NCI-H748 (cell line): ENCODE measurements at regions not wholly inside any gene's neighbourhood (a gene's known extent, or its start where the extent isn't known, plus 50 kb on each side); places are given as distances from the start of the nearest gene placed in this dataset.
"Not testable (repeated sequence)": the region's sequence is repeated elsewhere in the genome, so short reads cannot be mapped to it uniquely, and the experiment has no call there.

Experiments used
- DNase-seq: peaks from one replicate; lab custom pipeline; 2025; ENCODE audit not compliant: unreplicated experiment; lab: John Stamatoyannopoulos, UW

GRCh38 chr3:106431721-106432120, 562.9 kb upstream of the CBLB start:
- DNase-seq: no peak

- no peak for DNase-seq
Measured at GRCh38 chr3:106435899-106436453, 567.2 kb upstream of the CBLB start.

GRCh38 chr3:106438887-106439286, 570.1 kb upstream of the CBLB start:
- DNase-seq: peak; percentile 84

- no peak for DNase-seq
Measured at GRCh38 chr3:106440672-106441071, 571.9 kb upstream of the CBLB start.

- no peak for DNase-seq
Measured at GRCh38 chr3:106446271-106446670, 577.5 kb upstream of the CBLB start.

- no peak for DNase-seq
Measured at GRCh38 chr3:106447723-106448301, 579.0 kb upstream of the CBLB start.

GRCh38 chr3:106448372-106448966, 579.7 kb upstream of the CBLB start:
- not testable (repeated sequence) for DNase-seq

GRCh38 chr3:106452096-106452495, 583.3 kb upstream of the CBLB start:
- no peak for DNase-seq

- no peak for DNase-seq
Measured at GRCh38 chr3:106454497-106454896, 585.7 kb upstream of the CBLB start.

- no peak for DNase-seq
Measured at GRCh38 chr3:106457281-106458180, 588.7 kb upstream of the CBLB start.

- no peak for DNase-seq
Measured at GRCh38 chr3:106458952-106459351, 590.1 kb upstream of the CBLB start.

- no peak for DNase-seq
Measured at GRCh38 chr3:106466881-106467280, 598.1 kb upstream of the CBLB start.

- no peak for DNase-seq
Measured at GRCh38 chr3:106473576-106474475, 605.0 kb upstream of the CBLB start.

GRCh38 chr3:106482451-106482850, 613.6 kb upstream of the CBLB start:
- no peak for DNase-seq

GRCh38 chr3:106485217-106485616, 616.4 kb upstream of the CBLB start:
- peak; percentile 53 for DNase-seq

- peak; percentile 86 for DNase-seq
Measured at GRCh38 chr3:106485802-106486201, 617.0 kb upstream of the CBLB start.

GRCh38 chr3:106486945-106487639, 618.3 kb upstream of the CBLB start:
- not testable (repeated sequence) for DNase-seq

- DNase-seq: no peak
Measured at GRCh38 chr3:106488331-106488730, 619.5 kb upstream of the CBLB start.

- DNase-seq: no peak
Measured at GRCh38 chr3:106491796-106492195, 623.0 kb upstream of the CBLB start.

GRCh38 chr3:106508331-106508893, 639.6 kb upstream of the CBLB start:
- no peak for DNase-seq
